Fibroblast of lung (primary cell): ENCODE measurements at regions not wholly inside any gene's neighbourhood (a gene's known extent, or its start where the extent isn't known, plus 50 kb on each side); places are given as distances from the start of the nearest gene placed in this dataset.

Experiments used
- DNase-seq, 2 donors: peaks; one replicate each; pipeline versions ENCODE4 v3.0.0 to v3.0.0-alpha.2; 2010; ENCODE audit warnings: low read depth in 2 of 2
- H2AFZ ChIP-seq: 2 replicates; pipeline ENCODE4 v1.5.1; 2012; ENCODE audit warnings: low read length, control low read depth, inconsistent platforms
- H3K27ac ChIP-seq: 2 replicates; pipeline ENCODE4 v1.5.1; 2011; ENCODE audit warnings: low read length, control low read depth; ENCODE audit not compliant: insufficient read depth
- H3K27me3 ChIP-seq: 2 replicates; pipeline ENCODE4 v1.5.1; 2011; ENCODE audit warnings: mild to moderate bottlenecking, low read length; ENCODE audit not compliant: control insufficient read depth, insufficient read depth
- H3K36me3 ChIP-seq: 2 replicates; pipeline ENCODE4 v1.5.1; 2011; ENCODE audit warnings: low read length; ENCODE audit not compliant: control insufficient read depth, insufficient read depth
- H3K4me1 ChIP-seq: 2 replicates; pipeline ENCODE4 v1.5.1; 2011; ENCODE audit warnings: low read length; ENCODE audit not compliant: control insufficient read depth, insufficient read depth; ENCODE audit errors: extremely low read depth
- H3K4me2 ChIP-seq: 2 replicates; pipeline ENCODE4 v1.5.1; 2011; ENCODE audit warnings: low read length, control low read depth; ENCODE audit not compliant: insufficient read depth; ENCODE audit errors: extremely low read depth
- H3K4me3 ChIP-seq, 4 experiments: fragments of 200-600 bp in 1 of 4; sonication (generic) in 1 of 4; replicated peaks in 1 of 4; 2 replicates each; pipeline ENCODE4 v1.5.1; 2011 to 2016; ENCODE audit warnings: low read length in 4 of 4, low read depth in 3 of 4, mild to moderate bottlenecking in 3 of 4, control low read depth in 2 of 4, inconsistent platforms in 1 of 4, mixed read lengths in 1 of 4; ENCODE audit not compliant: insufficient read depth in 1 of 4; ENCODE audit errors: control extremely low read depth in 1 of 4
- H3K79me2 ChIP-seq: 2 replicates; pipeline ENCODE4 v1.5.1; 2012; ENCODE audit warnings: mild to moderate bottlenecking, low read length, inconsistent platforms; ENCODE audit not compliant: control insufficient read depth, insufficient read depth
- H3K9ac ChIP-seq: 2 replicates; pipeline ENCODE4 v1.5.1; 2011; ENCODE audit warnings: mild to moderate bottlenecking, low read length, control low read depth; ENCODE audit not compliant: insufficient read depth
- H3K9me3 ChIP-seq: 2 replicates; pipeline ENCODE4 v1.5.1; 2012; ENCODE audit warnings: low read depth, low read length; ENCODE audit not compliant: control insufficient read depth, insufficient read depth
- H4K20me1 ChIP-seq: 2 replicates; pipeline ENCODE4 v1.5.1; 2011; ENCODE audit warnings: low read length; ENCODE audit not compliant: control insufficient read depth, insufficient read depth; ENCODE audit errors: extremely low read depth
- CTCF ChIP-seq, 2 donors: IDR thresholded peaks in 1 of 2; conservative IDR thresholded peaks in 1 of 2; 1 replicate in 1 of 2; 2 replicates in 1 of 2; pipeline ENCODE4 v1.5.1; 2011 to 2012; ENCODE audit warnings: low read length in 2 of 2, control low read depth in 1 of 2, inconsistent platforms in 1 of 2, low read depth in 1 of 2, mild to moderate bottlenecking in 1 of 2
- EZH2 ChIP-seq: IDR thresholded peaks from 2 replicates; pipeline ENCODE4 v1.5.1; 2012; ENCODE audit warnings: low read length, control low read depth, mild to moderate bottlenecking; ENCODE audit errors: missing control alignments

GRCh38 chr2:198203336-198204069, 399.1 kb downstream of the PLCL1 start:
- H4K20me1 ChIP-seq, result no peaks in the 10 kb centered on the region
- no peaks in the 10 kb centered on the region for H3K4me1 ChIP-seq
- TF ChIP-seq CTCF (conservative IDR thresholded peaks at IDR 0.05 in 1 of 2, IDR thresholded peaks at IDR 0.05 in 1 of 2; ENCODE audit: low read depth in 1 of 2, low read length in 2 of 2) (no peak), EZH2 (no peak)
- no peak overlapping the region for H2AFZ ChIP-seq
- H3K9ac ChIP-seq, result no peak overlapping the region
- H3K36me3 ChIP-seq, result no peaks in the 10 kb centered on the region
- H3K79me2 ChIP-seq, result no peaks in the 10 kb centered on the region
- no peak overlapping the region for H3K4me2 ChIP-seq
- no peaks in the 10 kb centered on the region for H3K9me3 ChIP-seq
- peak in 1 of 2 donors; percentile 4 for DNase-seq
- no peaks in the 10 kb centered on the region for H3K27me3 ChIP-seq
- no peak overlapping the region for H3K4me3 ChIP-seq
- H3K27ac ChIP-seq, result no peak overlapping the region
